Activated CD4-positive, alpha-beta T cell treated with anti-CD3 and anti-CD28 coated beads, Interleukin-2, amount 50 U/mL, for 16 hours (primary cell): ENCODE measurements at regions not wholly inside any gene's neighbourhood (a gene's known extent, or its start where the extent isn't known, plus 50 kb on each side); places are given as distances from the start of the nearest gene placed in this dataset.
A peak's percentile ranks its signal among the peaks of the same experiment; 100 is the strongest.

ENCODE experiments used
- DNase-seq: peaks from one replicate; pipeline ENCODE4 v3.0.0-alpha.2; 2020

- DNase-seq: no peak
These were observed 162.9 kb upstream of the IGF1R start for GRCh38 chr15:98485451-98485850.

DNA sequence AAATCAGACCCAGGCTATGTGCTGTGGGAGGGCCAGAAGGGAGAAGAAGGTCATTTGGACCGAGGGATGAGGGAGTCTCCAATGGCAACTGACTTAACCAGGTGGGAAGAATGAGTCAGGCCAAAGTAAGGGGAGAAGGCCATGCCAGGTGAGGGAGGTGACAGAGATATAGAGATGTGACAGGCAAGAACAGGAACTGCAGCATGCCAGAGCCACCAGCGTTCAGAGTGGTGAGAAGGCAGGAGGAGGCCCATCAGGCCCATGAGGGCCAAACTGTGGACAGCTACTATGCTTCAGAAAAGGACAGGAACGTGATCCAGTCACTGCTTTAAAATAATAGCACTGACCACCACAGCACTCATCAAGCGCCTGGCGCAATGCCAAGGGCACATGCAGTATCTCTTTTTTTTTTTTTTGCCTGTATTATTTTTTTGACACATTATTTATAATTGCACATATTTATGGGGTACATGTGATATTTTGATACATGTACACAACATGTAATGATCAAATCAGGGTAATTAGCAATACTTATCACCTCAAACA is 154.3 kb upstream of the IGF1R start:
- DNase-seq: no peak

- no peak for DNase-seq
These were observed 147.1 kb upstream of the IGF1R start for GRCh38 chr15:98501192-98501591.

DNA sequence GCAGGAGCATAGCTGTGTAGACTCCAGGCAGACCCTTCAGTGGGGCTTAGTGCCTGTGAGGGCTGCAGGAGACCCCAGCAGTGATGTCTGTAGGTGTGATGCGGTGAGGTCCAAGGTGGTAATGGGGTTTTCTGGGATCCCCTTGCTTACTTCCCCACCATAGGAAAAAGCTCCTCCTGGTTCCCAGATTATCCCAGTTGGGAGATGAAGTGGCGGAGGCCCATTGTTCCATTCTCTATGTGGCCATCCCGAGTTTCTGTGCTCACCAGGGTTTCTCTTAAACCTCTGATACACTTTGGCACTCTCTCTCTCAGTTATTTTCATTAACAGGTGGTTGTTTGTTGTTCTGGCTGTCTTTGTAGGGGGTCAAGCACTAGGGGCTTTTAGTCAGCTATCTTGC is 146.7 kb upstream of the IGF1R start:
- no peak for DNase-seq

- DNase-seq: no peak
These were observed 144.4 kb upstream of the IGF1R start for GRCh38 chr15:98503970-98504369.

DNA sequence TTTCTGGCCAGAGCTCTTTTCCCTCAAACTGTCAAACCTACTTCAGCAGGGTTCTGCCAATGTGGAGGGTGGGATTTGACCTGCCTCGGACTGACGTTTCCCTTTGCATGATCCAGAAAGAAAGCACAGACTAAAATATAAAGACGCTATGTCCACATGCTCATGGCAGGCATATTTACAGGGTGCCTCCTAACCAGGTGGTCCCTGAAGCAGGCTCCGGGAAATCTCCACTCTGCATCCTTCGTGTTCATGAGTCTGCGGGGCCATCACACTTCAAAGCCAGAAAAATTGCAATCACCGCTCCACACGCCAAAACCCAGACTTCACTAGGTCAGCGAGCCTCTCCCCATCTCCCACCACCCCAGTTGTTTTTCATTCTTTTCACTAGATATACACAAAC is 143.3 kb upstream of the IGF1R start:
- DNase-seq: no peak

DNA sequence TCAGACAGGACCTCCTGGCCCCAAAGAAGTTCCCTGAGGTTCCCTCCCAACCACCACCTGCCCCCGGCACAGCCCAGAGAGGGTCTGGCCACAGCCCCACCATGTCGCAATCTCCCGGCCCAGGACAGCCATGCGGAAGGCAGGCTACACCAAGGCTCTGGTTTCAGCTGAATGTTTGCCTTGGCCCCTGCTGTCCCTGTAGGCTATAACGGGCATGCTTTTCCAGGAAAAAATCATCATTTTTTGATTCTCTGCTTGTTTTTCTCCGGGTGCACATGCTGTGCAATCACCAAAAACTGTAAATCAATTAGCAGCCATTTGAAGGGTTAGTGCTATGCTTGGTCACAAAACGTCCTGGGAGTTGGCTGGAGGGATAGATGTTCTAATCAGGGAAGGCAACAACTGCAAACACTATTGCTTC is 142.7 kb upstream of the IGF1R start:
- no peak for DNase-seq

- no peak for DNase-seq
These were observed 142.2 kb upstream of the IGF1R start for GRCh38 chr15:98506172-98506571.

GRCh38 chr15:98506711-98507110 is 141.6 kb upstream of the IGF1R start:
- DNase-seq: no peak

- no peak for DNase-seq
These were observed 134.8 kb upstream of the IGF1R start for GRCh38 chr15:98513428-98513986.

GRCh38 chr15:98514034-98514622 is 134.2 kb upstream of the IGF1R start:
- DNase-seq: no peak

- peak; percentile 46 for DNase-seq
These were observed 129.3 kb upstream of the IGF1R start for GRCh38 chr15:98518823-98519561.

DNA sequence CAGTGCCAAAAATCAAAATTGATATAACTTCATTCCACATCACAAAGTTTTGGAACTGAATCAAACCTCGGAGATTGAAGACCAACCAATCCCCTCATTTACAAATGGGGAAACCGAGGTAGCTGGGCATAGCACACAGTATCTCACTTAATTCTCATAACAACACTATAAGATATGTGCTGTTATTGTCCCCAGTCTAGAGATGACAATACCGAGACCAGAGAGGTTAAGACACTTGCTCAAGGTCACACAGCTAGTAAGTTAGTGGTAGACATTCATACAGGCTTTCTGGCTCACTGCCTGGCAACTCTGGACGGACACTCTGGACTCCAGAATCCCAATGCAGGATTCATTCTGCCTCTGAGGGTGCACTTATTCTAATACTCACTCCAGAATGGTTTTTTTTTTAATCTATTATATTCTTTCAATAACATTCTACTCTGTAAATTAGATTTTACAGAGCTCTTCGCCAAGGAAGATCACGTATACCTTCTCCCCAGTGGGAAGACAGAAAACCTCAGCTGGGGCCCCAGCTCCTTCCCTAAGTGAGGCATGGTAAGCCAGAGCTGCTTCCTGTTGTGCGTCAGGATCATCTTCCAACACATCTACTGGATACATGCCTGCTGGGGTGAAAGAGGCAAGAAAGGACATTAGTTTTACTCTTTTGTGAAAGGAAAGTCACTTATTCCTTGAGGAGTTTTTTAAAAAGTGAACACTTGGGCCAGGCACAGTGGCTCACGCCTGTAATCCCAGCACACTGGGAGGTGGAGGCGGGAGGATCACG is 128.4 kb upstream of the IGF1R start:
- no peak for DNase-seq

DNA sequence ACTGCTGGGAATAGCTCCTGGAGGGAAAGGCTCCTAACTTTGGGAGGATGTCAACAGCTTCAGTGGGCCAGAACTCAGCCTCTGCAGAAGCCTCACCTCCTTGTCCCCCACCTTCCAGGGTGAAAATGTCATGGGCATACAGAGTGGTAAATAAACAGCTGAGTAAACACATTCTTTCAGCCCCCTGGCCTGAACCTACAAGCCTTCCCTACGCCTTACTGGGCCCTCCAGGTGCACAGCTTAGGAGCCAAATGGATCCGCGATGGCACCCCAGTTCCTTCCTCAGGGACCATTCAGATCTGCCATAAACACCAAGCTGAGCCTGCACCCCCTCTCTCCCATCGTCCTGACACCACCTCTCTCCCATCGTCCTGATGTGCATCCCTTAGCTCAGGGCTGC is 126.2 kb upstream of the IGF1R start:
- no peak for DNase-seq

GRCh38 chr15:98523912-98524662 is 124.3 kb upstream of the IGF1R start:
- DNase-seq: no peak

DNA sequence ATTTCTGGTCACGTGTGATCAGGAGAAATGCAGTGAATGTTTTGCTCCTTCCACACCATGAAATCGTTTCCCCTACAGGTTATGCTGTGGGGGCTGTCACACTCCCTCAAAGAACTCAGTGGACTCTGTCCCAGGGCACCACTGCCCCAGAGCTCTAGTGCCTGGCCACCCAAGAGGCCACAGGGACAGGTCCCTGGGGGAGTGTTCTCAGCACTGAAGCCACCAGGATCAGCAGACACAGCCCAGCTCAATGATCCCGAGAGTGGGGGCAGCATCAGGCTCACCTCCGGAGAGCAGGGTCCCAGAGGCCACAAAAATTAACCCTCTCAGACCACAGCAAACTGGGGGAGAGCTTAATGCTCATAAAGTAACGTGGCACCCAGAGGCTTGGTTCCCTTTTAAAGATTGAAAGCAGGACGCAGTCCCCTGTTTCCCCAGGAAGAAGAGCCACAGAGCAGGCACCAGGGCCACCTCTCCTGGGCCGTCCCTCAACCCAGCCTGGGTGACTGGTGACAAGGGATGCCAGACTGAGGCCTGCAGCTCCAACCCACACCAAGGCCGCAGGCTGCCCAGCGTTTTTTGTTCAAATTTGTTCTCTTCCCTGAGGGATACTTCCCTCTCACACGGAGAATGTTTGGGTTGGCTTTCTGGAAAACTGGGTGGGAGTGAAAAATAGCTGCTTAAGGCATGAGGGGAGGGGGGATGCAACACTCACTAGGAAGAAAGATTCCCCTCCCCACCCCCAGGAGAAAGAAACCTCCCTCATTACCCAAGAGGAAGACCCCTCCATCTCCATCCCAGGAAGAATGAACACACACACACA is 123.3 kb upstream of the IGF1R start:
- no peak for DNase-seq

- DNase-seq: no peak
These were observed 122.7 kb upstream of the IGF1R start for GRCh38 chr15:98525661-98526001.

DNA sequence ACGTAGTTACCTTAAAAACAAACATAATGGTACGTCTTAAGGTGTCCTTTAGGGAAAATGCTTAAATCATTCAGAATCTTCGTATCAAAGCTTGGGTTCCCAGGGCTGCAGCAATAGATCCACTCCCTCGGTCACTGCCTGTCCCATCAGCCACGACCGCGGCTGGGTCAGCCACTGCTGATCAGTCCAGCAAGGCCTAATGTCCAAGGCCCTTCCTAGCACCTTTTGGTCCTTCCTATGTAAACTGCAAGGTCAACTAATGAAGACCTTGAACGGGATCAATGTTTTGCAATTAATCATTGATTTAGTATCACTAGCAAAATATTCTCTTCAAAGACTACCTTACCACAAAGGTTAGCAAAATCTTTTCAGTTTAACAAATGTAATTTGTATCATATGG is 122.2 kb upstream of the IGF1R start:
- DNase-seq: no peak

GRCh38 chr15:98528046-98528725 is 120.2 kb upstream of the IGF1R start:
- DNase-seq: no peak

DNA sequence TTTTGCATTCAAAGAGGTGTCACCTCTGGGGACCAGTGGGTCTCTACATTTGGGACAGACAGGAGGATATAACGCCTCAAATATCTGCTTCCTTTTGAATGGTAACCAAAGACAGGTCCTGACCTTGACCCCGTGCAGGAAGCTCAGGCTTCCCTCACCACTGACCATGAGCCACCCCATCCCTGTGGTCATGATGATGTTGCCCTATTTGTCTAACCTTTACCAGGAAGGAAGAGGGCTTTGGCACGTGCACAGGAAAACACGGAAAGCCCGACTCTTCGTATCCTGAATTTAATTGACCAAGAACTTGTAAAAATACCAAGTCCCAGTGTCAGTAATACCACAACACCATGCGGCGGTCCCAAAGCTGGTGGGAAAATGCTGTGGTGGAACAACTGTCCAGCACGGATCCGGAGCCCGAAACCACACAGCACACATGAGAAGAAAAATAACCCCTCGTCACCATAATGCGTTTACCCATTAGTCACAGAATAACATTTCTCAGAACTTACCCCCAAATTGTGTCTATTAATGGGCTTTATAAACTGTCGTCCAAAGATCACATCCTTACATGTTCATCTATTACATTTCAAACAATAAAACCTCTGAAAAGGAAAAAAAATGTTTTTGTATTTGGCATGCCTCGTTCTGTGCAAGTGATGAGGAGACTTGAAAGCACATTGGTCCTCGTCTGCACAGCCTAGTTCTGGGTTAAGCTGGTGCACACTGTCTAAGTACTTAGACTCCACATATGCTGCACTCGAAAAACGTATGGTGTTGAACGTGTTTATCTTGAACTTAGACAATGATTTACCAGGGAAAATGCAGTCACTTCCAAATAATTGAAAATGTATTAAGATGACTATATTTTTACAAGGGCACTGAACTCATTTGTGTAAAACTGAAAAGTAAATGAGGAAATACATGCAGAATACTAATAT is 118.9 kb upstream of the IGF1R start:
- DNase-seq: no peak
